ENCODE measurements at regions not wholly inside any gene's neighbourhood (a gene's known extent, or its start where the extent isn't known, plus 50 kb on each side); places are given as distances from the start of the nearest gene placed in this dataset.

DNA sequence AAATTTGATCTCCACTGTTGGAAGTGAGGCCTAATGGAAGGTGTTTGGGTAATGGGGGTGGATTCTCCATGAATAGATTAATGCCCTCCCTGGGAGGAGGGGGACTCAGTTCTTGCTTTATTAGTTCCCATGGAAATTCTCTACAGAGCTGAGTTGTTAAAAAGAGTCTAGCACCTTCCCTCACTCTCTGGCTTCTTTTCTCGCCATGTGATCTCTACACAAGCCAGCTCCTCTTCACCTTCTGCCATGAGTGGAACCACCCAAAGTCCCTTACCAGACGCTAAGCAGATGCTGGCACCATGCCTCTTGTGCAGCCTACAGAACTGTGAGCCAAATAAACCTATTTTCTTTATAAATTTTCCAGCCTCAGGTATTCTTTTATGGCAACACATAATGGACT, 465.8 kb upstream of the ANO5 start:
- no peak for TF ChIP-seq POLR2A (IDR thresholded peaks at IDR 0.05)
- TF ChIP-seq, protein P1, sequence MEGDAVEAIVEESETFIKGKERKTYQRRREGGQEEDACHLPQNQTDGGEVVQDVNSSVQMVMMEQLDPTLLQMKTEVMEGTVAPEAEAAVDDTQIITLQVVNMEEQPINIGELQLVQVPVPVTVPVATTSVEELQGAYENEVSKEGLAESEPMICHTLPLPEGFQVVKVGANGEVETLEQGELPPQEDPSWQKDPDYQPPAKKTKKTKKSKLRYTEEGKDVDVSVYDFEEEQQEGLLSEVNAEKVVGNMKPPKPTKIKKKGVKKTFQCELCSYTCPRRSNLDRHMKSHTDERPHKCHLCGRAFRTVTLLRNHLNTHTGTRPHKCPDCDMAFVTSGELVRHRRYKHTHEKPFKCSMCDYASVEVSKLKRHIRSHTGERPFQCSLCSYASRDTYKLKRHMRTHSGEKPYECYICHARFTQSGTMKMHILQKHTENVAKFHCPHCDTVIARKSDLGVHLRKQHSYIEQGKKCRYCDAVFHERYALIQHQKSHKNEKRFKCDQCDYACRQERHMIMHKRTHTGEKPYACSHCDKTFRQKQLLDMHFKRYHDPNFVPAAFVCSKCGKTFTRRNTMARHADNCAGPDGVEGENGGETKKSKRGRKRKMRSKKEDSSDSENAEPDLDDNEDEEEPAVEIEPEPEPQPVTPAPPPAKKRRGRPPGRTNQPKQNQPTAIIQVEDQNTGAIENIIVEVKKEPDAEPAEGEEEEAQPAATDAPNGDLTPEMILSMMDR (IDR thresholded peaks at IDR 0.05) = no peak

Measured in heart left ventricle (tissue), 13 donors.